DMS53 treated with DMSO at 0.1 percent for 48 hours (cell line): ENCODE measurements at regions not wholly inside any gene's neighbourhood (a gene's known extent, or its start where the extent isn't known, plus 50 kb on each side); places are given as distances from the start of the nearest gene placed in this dataset.

Experiments used
- DNase-seq: peaks from one replicate; lab custom pipeline; 2025; ENCODE audit not compliant: unreplicated experiment; lab: John Stamatoyannopoulos, UW

GRCh38 chr12:87841935-87842334 is 187.3 kb downstream of the C12orf50 start:
- no peak for DNase-seq

- DNase-seq = no peak
Measured at GRCh38 chr12:87836190-87836589, 193.0 kb downstream of the C12orf50 start.

- DNase-seq = no peak
Measured at GRCh38 chr12:87828382-87828973, 200.7 kb downstream of the C12orf50 start.

GRCh38 chr12:87827638-87828264 is 201.4 kb downstream of the C12orf50 start:
- DNase-seq = peak; percentile 78

GRCh38 chr12:87822923-87823322 is 206.3 kb downstream of the C12orf50 start:
- DNase-seq = no peak

- DNase-seq = no peak
Measured at GRCh38 chr12:87820524-87821202, 208.5 kb downstream of the C12orf50 start.

GRCh38 chr12:87818441-87818840 is 210.8 kb downstream of the C12orf50 start:
- no peak for DNase-seq

GRCh38 chr12:87815771-87816585 is 213.2 kb downstream of the C12orf50 start:
- no peak for DNase-seq

GRCh38 chr12:87814625-87815024 is 214.6 kb downstream of the C12orf50 start:
- DNase-seq = no peak

GRCh38 chr12:87813476-87814234 is 215.5 kb downstream of the C12orf50 start:
- no peak for DNase-seq

GRCh38 chr12:87812681-87813080 is 216.5 kb downstream of the C12orf50 start:
- DNase-seq = no peak

- DNase-seq = no peak
Measured at GRCh38 chr12:87812030-87812429, 217.2 kb downstream of the C12orf50 start.

- DNase-seq = no peak
Measured at GRCh38 chr12:87809916-87810315, 219.3 kb downstream of the C12orf50 start.

GRCh38 chr12:87807086-87807485 is 222.1 kb downstream of the C12orf50 start:
- no peak for DNase-seq

- DNase-seq = no peak
Measured at GRCh38 chr12:87806310-87806709, 222.9 kb downstream of the C12orf50 start.

- no peak for DNase-seq
Measured at GRCh38 chr12:87804386-87804785, 224.8 kb downstream of the C12orf50 start.

- peak; percentile 53 for DNase-seq
Measured at GRCh38 chr12:87802721-87803011, 226.5 kb downstream of the C12orf50 start.

- DNase-seq = peak; percentile 46
Measured at GRCh38 chr12:87801860-87802720, 227.1 kb downstream of the C12orf50 start.

- DNase-seq = no peak
Measured at GRCh38 chr12:87796961-87797516, 232.2 kb downstream of the C12orf50 start.

- no peak for DNase-seq
Measured at GRCh38 chr12:87795555-87795954, 233.6 kb downstream of the C12orf50 start.
